GM12878 (cell line): ENCODE measurements at regions not wholly inside any gene's neighbourhood (a gene's known extent, or its start where the extent isn't known, plus 50 kb on each side); places are given as distances from the start of the nearest gene placed in this dataset.

Source experiments
- ATAC-seq: fragments of 200-7000 bp; cut with Tn5 transposase; 3 replicates; pipeline ENCODE4 v1.9.1; 2020; ENCODE audit warnings: mild to moderate bottlenecking, moderate library complexity
- BruUV-seq: library from RNA; stranded (reverse); fragments of 400-500 nt; replicated peaks from 2 replicates; lab custom pipeline; 2021; lab: Mats Ljungman, UMichigan
- CTCF ChIA-PET: fragments of 300-600 bp; sonication (Branson Sonifier 250); formaldehyde crosslinking; extraction: SDS; loops from one replicate; lab custom pipeline; 2021; ENCODE audit warnings: inconsistent platforms; lab: Yijun Ruan, JAX
- POLR2A ChIA-PET: fragments of 350-600 bp; formaldehyde crosslinking; extraction: SDS; loops from one replicate; lab custom pipeline; 2021; ENCODE audit warnings: inconsistent platforms; lab: Charles Lee
- RAD21 ChIA-PET: fragments of 300-600 bp; sonication (Branson Sonifier 250); formaldehyde crosslinking; loops from one replicate; lab custom pipeline; 2023; ENCODE audit warnings: antibody characterized with exemption; ENCODE audit not compliant: unreplicated experiment; lab: Charles Lee
- SMC1A ChIA-PET: fragments of 300-600 bp; sonication (Branson Sonifier 250); formaldehyde crosslinking; loops from one replicate; lab custom pipeline; 2023; ENCODE audit not compliant: unreplicated experiment, uncharacterized antibody; lab: Charles Lee
- DNase-seq: peaks from one replicate; pipeline ENCODE4 v3.0.0-alpha.2; 2011; ENCODE audit warnings: low read depth, low spot score
- FAIRE-seq: peaks from 3 replicates; lab custom pipeline; 2011; peaks lifted over from hg19 to GRCh38; lab: Jason Lieb, UNC
- H2AFZ ChIP-seq: 2 replicates; pipeline ENCODE4 v1.6.0; 2011; ENCODE audit warnings: low read depth, low read length, control low read depth; ENCODE audit not compliant: control insufficient read depth
- H3K27ac ChIP-seq: 2 replicates; pipeline ENCODE4 v1.5.1; 2011; ENCODE audit warnings: control low read depth; ENCODE audit not compliant: control insufficient read depth, insufficient read depth
- H3K27me3 ChIP-seq, 2 experiments: replicated peaks in 1 of 2; 2 replicates each; pipeline versions ENCODE4 v1.6.0 to v1.6.1; 2011; ENCODE audit warnings: low read length in 1 of 2; ENCODE audit not compliant: control insufficient read depth in 2 of 2, insufficient read depth in 2 of 2
- H3K36me3 ChIP-seq, 2 experiments: 2 replicates each; pipeline ENCODE4 v1.5.1; 2011; ENCODE audit warnings: low read length in 1 of 2; ENCODE audit not compliant: control insufficient read depth in 2 of 2, insufficient read depth in 2 of 2
- H3K4me1 ChIP-seq: 2 replicates; pipeline ENCODE4 v1.6.1; 2011; ENCODE audit warnings: mild to moderate bottlenecking, low read length, moderate library complexity, mixed read lengths; ENCODE audit not compliant: control insufficient read depth, insufficient read depth
- H3K4me2 ChIP-seq: 2 replicates; pipeline ENCODE4 v1.6.0; 2011; ENCODE audit warnings: control low read depth; ENCODE audit not compliant: control insufficient read depth, insufficient read depth
- H3K4me3 ChIP-seq: fragments of 200-600 bp; sonication (generic); 2 replicates; pipeline ENCODE4 v1.5.1; 2016
- H3K79me2 ChIP-seq: 2 replicates; pipeline ENCODE4 v1.6.0; 2011; ENCODE audit warnings: low read length; ENCODE audit not compliant: control insufficient read depth, insufficient read depth
- H3K9ac ChIP-seq: 2 replicates; pipeline ENCODE4 v1.8.0; 2011; ENCODE audit warnings: low read length, control low read depth, mixed read lengths; ENCODE audit not compliant: control insufficient read depth, insufficient read depth
- H3K9me3 ChIP-seq: replicated peaks from 3 replicates; pipeline ENCODE4 v1.5.1; 2011; ENCODE audit warnings: mild to moderate bottlenecking, low read length; ENCODE audit not compliant: control insufficient read depth, insufficient read depth
- H4K20me1 ChIP-seq: 2 replicates; pipeline ENCODE4 v1.6.0; 2011; ENCODE audit not compliant: control insufficient read depth, insufficient read depth
- ASH2L ChIP-seq: fragments of 300-600, 200-600 bp; sonication (generic); IDR thresholded peaks from 2 replicates; pipeline ENCODE4 v1.6.1; 2017; ENCODE audit warnings: low read depth, mild to moderate bottlenecking, borderline replicate concordance
- CHD2 ChIP-seq: IDR thresholded peaks from 2 replicates; pipeline ENCODE4 v1.6.1; 2011; ENCODE audit warnings: low read depth, low read length, improper control_type of control experiment, borderline replicate concordance
- CHD4 ChIP-seq: fragments of 200-600 bp; sonication (generic); IDR thresholded peaks from 2 replicates; pipeline ENCODE4 v1.6.1; 2016; ENCODE audit warnings: mild to moderate bottlenecking
- EED ChIP-seq: sonication (generic); IDR thresholded peaks from 2 replicates; pipeline ENCODE4 v1.6.1; 2016; ENCODE audit warnings: antibody characterized with exemption, low read depth
- ESRRA ChIP-seq: IDR thresholded peaks from 2 replicates; pipeline ENCODE4 v1.6.1; 2012; ENCODE audit warnings: mild to moderate bottlenecking, low read length, improper control_type of control experiment
- GABPA ChIP-seq: IDR thresholded peaks from 2 replicates; pipeline ENCODE4 v1.6.1; 2014; ENCODE audit warnings: antibody characterized with exemption, low read depth, mild to moderate bottlenecking, inconsistent platforms
- KAT2A ChIP-seq: conservative IDR thresholded peaks from 2 replicates; pipeline ENCODE4 v1.6.1; 2011; ENCODE audit warnings: low read depth, low read length; ENCODE audit not compliant: control insufficient read depth
- MAX ChIP-seq: IDR thresholded peaks from 2 replicates; pipeline ENCODE4 v1.6.1; 2012; ENCODE audit warnings: low read depth, low read length, improper control_type of control experiment
- MYC ChIP-seq: IDR thresholded peaks from 2 replicates; pipeline ENCODE4 v1.6.1; 2011; ENCODE audit warnings: mild to moderate bottlenecking, low read length, moderate library complexity, inconsistent platforms; ENCODE audit not compliant: insufficient read depth, insufficient replicate concordance, insufficient read length, severe bottlenecking
- NBN ChIP-seq: fragments of 450-650 bp; IDR thresholded peaks from 2 replicates; pipeline ENCODE4 v1.6.1; 2016
- NR2F1 ChIP-seq: fragments of 450-650 bp; conservative IDR thresholded peaks from 2 replicates; pipeline ENCODE4 v1.6.1; 2017; ENCODE audit warnings: mild to moderate bottlenecking
- PML ChIP-seq: IDR thresholded peaks from 2 replicates; pipeline ENCODE4 v1.6.1; 2012; ENCODE audit warnings: low read length, inconsistent platforms
- RBBP5 ChIP-seq: fragments of 200-600 bp; sonication (generic); conservative IDR thresholded peaks from 2 replicates; pipeline ENCODE4 v1.6.1; 2016
- SIN3A ChIP-seq: IDR thresholded peaks from 2 replicates; pipeline ENCODE4 v1.6.1; 2012; ENCODE audit warnings: low read depth, low read length, improper control_type of control experiment
- SPI1 ChIP-seq: IDR thresholded peaks from 2 replicates; pipeline ENCODE4 v1.6.1; 2011; ENCODE audit warnings: low read depth, mild to moderate bottlenecking, low read length, moderate library complexity, borderline replicate concordance; ENCODE audit not compliant: insufficient read depth
- ZNF207 ChIP-seq: fragments of 450-650 bp; IDR thresholded peaks from 2 replicates; pipeline ENCODE4 v1.6.1; 2014; ENCODE audit warnings: antibody characterized with exemption, mild to moderate bottlenecking, borderline replicate concordance
- WGBS: methylation state at CpG from one replicate; pipeline ENCODE4 v1.1.6; 2016; ENCODE audit warnings: low lambda C conversion rate; ENCODE audit not compliant: insufficient replicate concordance, insufficient coverage; ENCODE audit errors: missing lambda C conversion rate; 5-methylcytosine and 5-hydroxymethylcytosine counted together
- in situ Hi-C: fragments of 300-500 bp; cut with MboI; formaldehyde crosslinking; loops from 9 replicates; pipeline ENCODE4 v1.14.3; 2018; ENCODE audit warnings: mixed read lengths
- intact Hi-C: fragments of 100-400 bp; cut with micrococcal nuclease; formaldehyde crosslinking; loops from one replicate; pipeline ENCODE4 v1.14.2; 2022; ENCODE audit not compliant: unreplicated experiment
- TF ChIP-seq, protein P1 (sequence below): fragments of 450-650 bp; IDR thresholded peaks from 2 replicates; pipeline ENCODE4 v1.6.1; 2014; ENCODE audit warnings: mild to moderate bottlenecking
- TF ChIP-seq, protein P2 (sequence below): fragments of 150-350 bp; IDR thresholded peaks from 2 replicates; pipeline ENCODE4 v1.6.1; 2016; ENCODE audit warnings: low read depth, low read length

DNA sequence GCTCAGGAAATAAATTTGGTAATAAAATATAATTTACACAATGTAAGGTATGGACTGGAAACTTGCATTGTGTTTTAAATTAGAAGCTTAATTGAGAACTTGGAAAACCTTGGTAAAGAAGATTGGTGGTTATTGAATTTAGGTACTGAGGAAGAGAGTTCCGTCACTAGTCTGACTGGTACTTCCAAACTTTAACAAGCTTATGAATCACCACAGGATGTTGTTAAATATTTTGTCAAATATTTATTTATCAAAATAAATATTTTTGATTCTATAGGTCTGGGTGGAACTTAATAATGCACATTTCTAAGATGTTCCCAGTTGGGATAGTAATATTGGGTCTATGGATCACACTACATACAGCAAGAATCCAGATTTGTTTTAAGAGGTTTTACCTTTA lies 992.2 kb downstream of the ARAP2 start (continued):
- TF ChIP-seq, protein P1, sequence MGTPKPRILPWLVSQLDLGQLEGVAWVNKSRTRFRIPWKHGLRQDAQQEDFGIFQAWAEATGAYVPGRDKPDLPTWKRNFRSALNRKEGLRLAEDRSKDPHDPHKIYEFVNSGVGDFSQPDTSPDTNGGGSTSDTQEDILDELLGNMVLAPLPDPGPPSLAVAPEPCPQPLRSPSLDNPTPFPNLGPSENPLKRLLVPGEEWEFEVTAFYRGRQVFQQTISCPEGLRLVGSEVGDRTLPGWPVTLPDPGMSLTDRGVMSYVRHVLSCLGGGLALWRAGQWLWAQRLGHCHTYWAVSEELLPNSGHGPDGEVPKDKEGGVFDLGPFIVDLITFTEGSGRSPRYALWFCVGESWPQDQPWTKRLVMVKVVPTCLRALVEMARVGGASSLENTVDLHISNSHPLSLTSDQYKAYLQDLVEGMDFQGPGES: no peak
- TF ChIP-seq ASH2L (no peak), CHD4 (no peak), SPI1 (no peak), ESRRA (no peak), SIN3A (no peak)

DNA sequence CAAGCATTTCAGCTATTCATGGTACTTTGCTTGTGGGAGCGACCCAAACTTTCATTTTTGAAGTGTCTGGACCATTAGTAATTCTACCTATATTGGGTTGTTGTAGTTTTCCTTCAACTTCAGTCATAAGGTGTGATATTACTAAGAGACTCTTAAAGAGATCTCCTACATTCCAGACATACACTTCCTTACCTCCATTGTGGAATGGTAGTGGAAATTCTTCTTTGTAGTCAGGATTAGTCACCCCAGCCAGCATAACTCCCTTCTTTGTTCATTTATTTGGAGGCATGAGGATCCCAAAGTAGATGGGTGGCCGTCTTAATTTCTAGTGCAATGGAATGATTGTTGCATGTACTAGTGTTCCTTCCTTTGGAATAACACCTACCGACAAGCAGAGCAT lies 991.4 kb downstream of the ARAP2 start:
- H3K9ac ChIP-seq: no peak overlapping the region
- no peak for TF ChIP-seq PML
- no peak for TF ChIP-seq NR2F1
- TF ChIP-seq MYC: no peak
- TF ChIP-seq ZNF207: no peak
- no peak for TF ChIP-seq CHD2
- no peak for TF ChIP-seq GABPA
- TF ChIP-seq NBN: no peak
- TF ChIP-seq KAT2A: no peak
- TF ChIP-seq RBBP5: no peak
- no peak for TF ChIP-seq EED
- no peak for TF ChIP-seq MAX
- TF ChIP-seq, protein P2, sequence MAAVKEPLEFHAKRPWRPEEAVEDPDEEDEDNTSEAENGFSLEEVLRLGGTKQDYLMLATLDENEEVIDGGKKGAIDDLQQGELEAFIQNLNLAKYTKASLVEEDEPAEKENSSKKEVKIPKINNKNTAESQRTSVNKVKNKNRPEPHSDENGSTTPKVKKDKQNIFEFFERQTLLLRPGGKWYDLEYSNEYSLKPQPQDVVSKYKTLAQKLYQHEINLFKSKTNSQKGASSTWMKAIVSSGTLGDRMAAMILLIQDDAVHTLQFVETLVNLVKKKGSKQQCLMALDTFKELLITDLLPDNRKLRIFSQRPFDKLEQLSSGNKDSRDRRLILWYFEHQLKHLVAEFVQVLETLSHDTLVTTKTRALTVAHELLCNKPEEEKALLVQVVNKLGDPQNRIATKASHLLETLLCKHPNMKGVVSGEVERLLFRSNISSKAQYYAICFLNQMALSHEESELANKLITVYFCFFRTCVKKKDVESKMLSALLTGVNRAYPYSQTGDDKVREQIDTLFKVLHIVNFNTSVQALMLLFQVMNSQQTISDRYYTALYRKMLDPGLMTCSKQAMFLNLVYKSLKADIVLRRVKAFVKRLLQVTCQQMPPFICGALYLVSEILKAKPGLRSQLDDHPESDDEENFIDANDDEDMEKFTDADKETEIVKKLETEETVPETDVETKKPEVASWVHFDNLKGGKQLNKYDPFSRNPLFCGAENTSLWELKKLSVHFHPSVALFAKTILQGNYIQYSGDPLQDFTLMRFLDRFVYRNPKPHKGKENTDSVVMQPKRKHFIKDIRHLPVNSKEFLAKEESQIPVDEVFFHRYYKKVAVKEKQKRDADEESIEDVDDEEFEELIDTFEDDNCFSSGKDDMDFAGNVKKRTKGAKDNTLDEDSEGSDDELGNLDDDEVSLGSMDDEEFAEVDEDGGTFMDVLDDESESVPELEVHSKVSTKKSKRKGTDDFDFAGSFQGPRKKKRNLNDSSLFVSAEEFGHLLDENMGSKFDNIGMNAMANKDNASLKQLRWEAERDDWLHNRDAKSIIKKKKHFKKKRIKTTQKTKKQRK: no peak
- H2AFZ ChIP-seq: no peak overlapping the region
- DNase-seq (no peak), FAIRE-seq (no peak), ATAC-seq (no peak)
- intact Hi-C loops: no loop called here
- ChIA-PET POLR2A (no interaction called here), CTCF (no interaction called here), RAD21 (no interaction called here), SMC1A (interaction anchor here (1.1 kb wide), 1 partner anchor 11 kb away, joined by 3 read pairs; no protein-coding TSS in a partner anchor)
- no peaks in the 10 kb centered on the region for H3K4me1 ChIP-seq
- H3K4me2 ChIP-seq: no peak overlapping the region
- no peaks in the 10 kb centered on the region for H3K27me3 ChIP-seq
- WGBS: 20% methylated on average over 3 of the region's 3 CpGs
- no peaks in the 10 kb centered on the region for H3K79me2 ChIP-seq
- no peaks in the 10 kb centered on the region for H4K20me1 ChIP-seq
- in situ Hi-C loops: no loop called here
- no peak overlapping the region for H3K4me3 ChIP-seq
- H3K36me3 ChIP-seq: no peaks in the 10 kb centered on the region
- no peaks in the 10 kb centered on the region for H3K9me3 ChIP-seq
- no peak overlapping the region for H3K27ac ChIP-seq
- BruUV-seq: no TSS peak
